Activated CD8-positive, alpha-beta T cell treated with anti-CD3 and anti-CD28 coated beads for 36 hours (primary cell): ENCODE measurements at regions not wholly inside any gene's neighbourhood (a gene's known extent, or its start where the extent isn't known, plus 50 kb on each side); places are given as distances from the start of the nearest gene placed in this dataset.
"Not testable (repeated sequence)": the region's sequence is repeated elsewhere in the genome, so short reads cannot be mapped to it uniquely, and the experiment has no call there.

Experiments used
- ATAC-seq: fragments of 200-7000 bp; cut with Tn5 transposase; one replicate; pipeline ENCODE4 v1.10.0; 2021; ENCODE audit warnings: mild to moderate bottlenecking, moderate library complexity
- CTCF ChIA-PET: fragments of 350-600 bp; sonication (Branson Sonifier 250); formaldehyde crosslinking; loops from one replicate; lab custom pipeline; 2021; ENCODE audit warnings: antibody characterized with exemption; lab: Charles Lee
- POLR2A ChIA-PET: fragments of 350-600 bp; sonication (Branson Sonifier 250); formaldehyde crosslinking; loops from one replicate; lab custom pipeline; 2021; ENCODE audit warnings: antibody characterized with exemption; lab: Charles Lee
- DNase-seq: peaks from one replicate; pipeline ENCODE4 v3.0.0-alpha.2; 2020
- H3K27ac Mint-ChIP-seq: one replicate; pipeline ENCODE4 v1.8.0; 2021; ENCODE audit warnings: mild to moderate bottlenecking, mixed read lengths
- H3K27me3 Mint-ChIP-seq: one replicate; pipeline ENCODE4 v1.8.0; 2021; ENCODE audit warnings: mixed read lengths
- H3K36me3 Mint-ChIP-seq: one replicate; pipeline ENCODE4 v1.8.0; 2021; ENCODE audit warnings: low read depth, mixed read lengths
- H3K4me1 Mint-ChIP-seq: one replicate; pipeline ENCODE4 v1.8.0; 2021; ENCODE audit warnings: low read depth, mixed read lengths
- H3K4me3 Mint-ChIP-seq: one replicate; pipeline ENCODE4 v1.8.0; 2021; ENCODE audit warnings: mild to moderate bottlenecking, moderate library complexity, mixed read lengths
- H3K9me3 Mint-ChIP-seq: one replicate; pipeline ENCODE4 v1.8.0; 2021; ENCODE audit warnings: mixed read lengths
- CTCF ChIP-seq: fragments of 200-600 bp; IDR thresholded peaks from one replicate; pipeline ENCODE4 v1.8.0; 2022; ENCODE audit warnings: antibody characterized with exemption, mild to moderate bottlenecking
- intact Hi-C: fragments of 100-400 bp; cut with micrococcal nuclease; formaldehyde crosslinking; loops from one replicate; pipeline ENCODE4 v1.10.0; 2022

GRCh38 chr2:167334146-167334742 lies 446.0 kb downstream of the XIRP2 start:
- Mint-ChIP-seq H3K36me3 (no peaks in the 10 kb centered on the region), H3K4me3 (no peak overlapping the region), H3K9me3 (no peaks in the 10 kb centered on the region), H3K4me1 (no peaks in the 10 kb centered on the region), H3K27me3 (peaks cover 1% of the 10 kb centered on the region), H3K27ac (no peak overlapping the region)
- ATAC-seq, result no peak
- TF ChIP-seq CTCF, result no peak
- intact Hi-C loops, result no loop called here
- ChIA-PET POLR2A (no interaction called here), CTCF (no interaction called here)
- DNase-seq, result no peak

GRCh38 chr2:167333245-167333644 lies 445.0 kb downstream of the XIRP2 start:
- TF ChIP-seq CTCF, result no peak
- Mint-ChIP-seq H3K4me3 (no peak overlapping the region), H3K4me1 (no peaks in the 10 kb centered on the region), H3K36me3 (no peaks in the 10 kb centered on the region), H3K27ac (no peak overlapping the region), H3K9me3 (no peaks in the 10 kb centered on the region), H3K27me3 (peaks cover 1% of the 10 kb centered on the region)
- DNase-seq (no peak), ATAC-seq (no peak)
- ChIA-PET POLR2A (no interaction called here), CTCF (no interaction called here)
- intact Hi-C loops, result no loop called here

- peaks cover 1% of the 10 kb centered on the region for H3K27me3 Mint-ChIP-seq
- DNase-seq (no peak), ATAC-seq (no peak)
- ChIA-PET POLR2A (no interaction called here), CTCF (no interaction called here)
- no peak overlapping the region for H3K27ac Mint-ChIP-seq
- no peaks in the 10 kb centered on the region for H3K9me3 Mint-ChIP-seq
- no peak overlapping the region for H3K4me3 Mint-ChIP-seq
- intact Hi-C loops, result no loop called here
- TF ChIP-seq CTCF, result no peak
- H3K36me3 Mint-ChIP-seq, result no peaks in the 10 kb centered on the region
- H3K4me1 Mint-ChIP-seq, result no peaks in the 10 kb centered on the region
Measured at GRCh38 chr2:167332358-167332757, 444.1 kb downstream of the XIRP2 start.

GRCh38 chr2:167331636-167332232 lies 443.5 kb downstream of the XIRP2 start:
- H3K27me3 Mint-ChIP-seq, result peaks cover 1% of the 10 kb centered on the region
- DNase-seq (peak; percentile 7), ATAC-seq (no peak)
- no peak overlapping the region for H3K27ac Mint-ChIP-seq
- CTCF ChIA-PET, result interaction anchor here (0.7 kb wide), 1 partner anchor 59 kb away, joined by 3 read pairs; no protein-coding TSS in a partner anchor
- POLR2A ChIA-PET, result no interaction called here
- H3K36me3 Mint-ChIP-seq, result no peaks in the 10 kb centered on the region
- no peak for TF ChIP-seq CTCF
- H3K9me3 Mint-ChIP-seq, result no peaks in the 10 kb centered on the region
- no peak overlapping the region for H3K4me3 Mint-ChIP-seq
- H3K4me1 Mint-ChIP-seq, result no peaks in the 10 kb centered on the region
- intact Hi-C loops, result no loop called here

DNA sequence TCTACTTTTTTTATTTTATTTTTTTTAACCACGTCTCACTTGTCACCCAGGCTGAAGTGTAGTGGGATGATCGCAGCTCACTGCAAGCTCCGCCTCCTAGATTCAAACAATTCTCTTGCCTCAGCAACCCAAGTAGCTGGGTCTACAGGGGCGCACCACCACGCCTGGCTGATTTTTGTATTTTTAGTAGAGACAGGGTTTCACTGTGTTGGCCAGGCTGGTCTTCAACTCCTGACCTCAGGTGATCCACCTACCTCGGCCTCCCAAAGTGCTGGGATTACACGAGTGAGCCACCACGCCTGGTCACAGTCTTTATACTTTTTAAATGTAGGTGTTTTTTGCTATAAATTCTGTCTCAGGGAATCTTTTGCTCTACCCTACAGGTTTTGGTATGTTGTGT lies 440.5 kb downstream of the XIRP2 start:
- H3K27ac Mint-ChIP-seq, ATAC-seq, CTCF ChIA-PET, H3K9me3 Mint-ChIP-seq, H3K4me1 Mint-ChIP-seq, intact Hi-C loops, DNase-seq, POLR2A ChIA-PET, H3K4me3 Mint-ChIP-seq, H3K36me3 Mint-ChIP-seq, H3K27me3 Mint-ChIP-seq: not testable (repeated sequence)
